SK-N-SH (cell line): ENCODE measurements at regions not wholly inside any gene's neighbourhood (a gene's known extent, or its start where the extent isn't known, plus 50 kb on each side); places are given as distances from the start of the nearest gene placed in this dataset.

Experiments
- CTCF ChIA-PET: fragments of 300-600, 350-600 bp; formaldehyde crosslinking; extraction: SDS; loops from one replicate; lab custom pipeline; 2021; lab: Yijun Ruan, JAX
- POLR2A ChIA-PET: fragments of 350-600 bp; sonication (Branson Sonifier 250); formaldehyde crosslinking; extraction: SDS; loops from one replicate; lab custom pipeline; 2020; ENCODE audit warnings: antibody characterized with exemption, inconsistent platforms; lab: Yijun Ruan, JAX
- DNase-seq: peaks from one replicate; pipeline ENCODE4 v3.0.0; 2012
- H2AFZ ChIP-seq: fragments of 200-600 bp; sonication (generic); 2 replicates; pipeline ENCODE4 v1.8.1; 2016; ENCODE audit warnings: antibody characterized with exemption, mild to moderate bottlenecking, low read depth
- H3F3A ChIP-seq: fragments of 200-600 bp; sonication (generic); replicated peaks from 2 replicates; pipeline ENCODE3; 2016; ENCODE audit warnings: antibody characterized with exemption, mild to moderate bottlenecking; ENCODE audit not compliant: insufficient read depth
- H3K27ac ChIP-seq, 2 experiments: fragments of 200-500 bp in 1 of 2; fragments of 200-600 bp in 1 of 2; sonication (Bioruptor generic) in 1 of 2; sonication (generic), shearing (Covaris generic) in 1 of 2; 2 replicates each; pipeline versions ENCODE4 v1.5.1 to v1.6.1; 2014 to 2016; ENCODE audit warnings: low read depth in 2 of 2, inconsistent platforms in 1 of 2, low read length in 1 of 2, mild to moderate bottlenecking in 1 of 2, mixed read lengths in 1 of 2
- H3K27me3 ChIP-seq: fragments of 200-600 bp; sonication (generic), shearing (Covaris generic); 2 replicates; pipeline ENCODE4 v1.6.1; 2016; ENCODE audit warnings: mixed run types; ENCODE audit not compliant: insufficient read depth
- H3K36me3 ChIP-seq, 2 experiments: fragments of 200-500 bp in 1 of 2; fragments of 200-600 bp in 1 of 2; sonication (Bioruptor generic) in 1 of 2; sonication (generic) in 1 of 2; replicated peaks in 1 of 2; 2 replicates each; pipeline versions ENCODE3 to v1.5.1; 2014 to 2016; ENCODE audit warnings: low read length in 1 of 2, mild to moderate bottlenecking in 1 of 2; ENCODE audit not compliant: insufficient read depth in 2 of 2, control insufficient read depth in 1 of 2
- H3K4me1 ChIP-seq, 2 experiments: fragments of 200-500 bp in 1 of 2; fragments of 200-600 bp in 1 of 2; sonication (Bioruptor generic) in 1 of 2; sonication (generic), shearing (Covaris generic) in 1 of 2; 2 replicates each; pipeline versions ENCODE4 v1.5.1 to v1.6.1; 2014 to 2016; ENCODE audit warnings: low read depth in 1 of 2, low read length in 1 of 2, mixed run types in 1 of 2; ENCODE audit not compliant: insufficient read depth in 2 of 2, control insufficient read depth in 1 of 2
- H3K4me2 ChIP-seq: fragments of 200-600 bp; sonication (generic), shearing (Covaris generic); 2 replicates; pipeline ENCODE4 v1.6.1; 2017; ENCODE audit warnings: mixed run types
- H3K4me3 ChIP-seq, 2 experiments: fragments of 200-500 bp in 1 of 2; fragments of 200-600 bp in 1 of 2; sonication (Bioruptor generic) in 1 of 2; sonication (generic), shearing (Covaris generic) in 1 of 2; 2 replicates each; pipeline versions ENCODE4 v1.5.1 to v1.8.1; 2014 to 2016; ENCODE audit warnings: low read depth in 2 of 2, inconsistent platforms in 1 of 2, low read length in 1 of 2, mild to moderate bottlenecking in 1 of 2, mixed read lengths in 1 of 2, moderate library complexity in 1 of 2
- H3K79me2 ChIP-seq: fragments of 200-600 bp; sonication (generic); 2 replicates; pipeline ENCODE4 v1.8.1; 2017; ENCODE audit warnings: mild to moderate bottlenecking; ENCODE audit not compliant: insufficient read depth
- H3K9ac ChIP-seq: fragments of 200-600 bp; sonication (generic); 2 replicates; pipeline ENCODE4 v1.6.1; 2017; ENCODE audit warnings: mixed run types
- H3K9me2 ChIP-seq: fragments of 200-600 bp; sonication (generic); 2 replicates; pipeline ENCODE4 v1.6.1; 2017; ENCODE audit warnings: mixed run types
- H3K9me3 ChIP-seq: fragments of 200-600 bp; sonication (generic); 2 replicates; pipeline ENCODE4 v1.6.1; 2017; ENCODE audit warnings: mixed run types, mild to moderate bottlenecking, moderate library complexity
- H4K20me1 ChIP-seq: fragments of 200-600 bp; sonication (generic); 2 replicates; pipeline ENCODE4 v1.6.1; 2017; ENCODE audit warnings: mild to moderate bottlenecking, mixed run types; ENCODE audit not compliant: insufficient read depth
- CHD2 ChIP-seq: fragments of 150-350 bp; IDR thresholded peaks from 2 replicates; pipeline ENCODE4 v1.6.1; 2018; ENCODE audit warnings: low read length; ENCODE audit not compliant: partially characterized antibody
- EP300 ChIP-seq, 2 experiments: IDR thresholded peaks; 2 replicates each; pipeline versions ENCODE4 v1.4.0 to v1.6.1; 2012; ENCODE audit warnings: borderline replicate concordance in 1 of 2, low read depth in 1 of 2, low read length in 1 of 2
- EZH2phosphoT487 ChIP-seq: fragments of 200-600 bp; sonication (generic); IDR thresholded peaks from 2 replicates; pipeline ENCODE4 v1.6.1; 2017; ENCODE audit warnings: low read depth, mixed run types, mild to moderate bottlenecking, antibody characterized with exemption, moderate library complexity, borderline replicate concordance
- FOSL2 ChIP-seq: IDR thresholded peaks from 2 replicates; pipeline ENCODE4 v1.4.0; 2012; ENCODE audit warnings: low read depth, mild to moderate bottlenecking, moderate library complexity, borderline replicate concordance
- FOXM1 ChIP-seq: IDR thresholded peaks from 2 replicates; pipeline ENCODE4 v1.4.0; 2012; ENCODE audit warnings: low read depth, mild to moderate bottlenecking
- GATA2 ChIP-seq: sonication (generic); formaldehyde crosslinking; IDR thresholded peaks from 2 replicates; pipeline ENCODE4 v1.5.0; 2020; ENCODE audit warnings: mild to moderate bottlenecking, missing genetic modification reagents
- IRF3 ChIP-seq: fragments of 150-350 bp; IDR thresholded peaks from 2 replicates; pipeline ENCODE4 v1.6.1; 2016; ENCODE audit warnings: mild to moderate bottlenecking, low read depth, low read length
- MEF2A ChIP-seq: IDR thresholded peaks from 2 replicates; pipeline ENCODE4 v1.4.0; 2012; ENCODE audit warnings: low read depth, borderline replicate concordance
- MXI1 ChIP-seq: IDR thresholded peaks from 2 replicates; pipeline ENCODE4 v1.6.1; 2012; ENCODE audit warnings: mild to moderate bottlenecking, low read depth, low read length, improper control_type of control experiment
- NFIC ChIP-seq: IDR thresholded peaks from 2 replicates; pipeline ENCODE4 v1.4.0; 2012; ENCODE audit warnings: borderline replicate concordance
- REST ChIP-seq: IDR thresholded peaks from 2 replicates; pipeline ENCODE4 v1.6.1; 2012; ENCODE audit warnings: mild to moderate bottlenecking, low read depth, low read length, moderate library complexity
- RFX5 ChIP-seq: IDR thresholded peaks from 2 replicates; pipeline ENCODE4 v1.6.1; 2012; ENCODE audit warnings: mild to moderate bottlenecking, improper control_type of control experiment, low read length
- RXRA ChIP-seq: IDR thresholded peaks from 2 replicates; pipeline ENCODE4 v1.4.0; 2012; ENCODE audit warnings: low read depth, mild to moderate bottlenecking, borderline replicate concordance
- SIN3A ChIP-seq: IDR thresholded peaks from 2 replicates; pipeline ENCODE4 v1.6.1; 2012; ENCODE audit warnings: low read depth, mild to moderate bottlenecking, low read length, moderate library complexity, borderline replicate concordance
- TAF1 ChIP-seq: IDR thresholded peaks from 2 replicates; pipeline ENCODE4 v1.6.1; 2012; ENCODE audit warnings: low read depth, mild to moderate bottlenecking, low read length, moderate library complexity, borderline replicate concordance
- TEAD4 ChIP-seq: IDR thresholded peaks from 2 replicates; pipeline ENCODE4 v1.4.0; 2012; ENCODE audit warnings: mild to moderate bottlenecking, borderline replicate concordance; ENCODE audit not compliant: insufficient read depth
- YY1 ChIP-seq: IDR thresholded peaks from 2 replicates; pipeline ENCODE4 v1.4.0; 2012; ENCODE audit warnings: low read depth, mild to moderate bottlenecking
- ZBTB33 ChIP-seq: IDR thresholded peaks from 2 replicates; pipeline ENCODE4 v1.4.0; 2012; ENCODE audit warnings: low read depth, borderline replicate concordance
- WGBS: methylation state at CpG from one replicate; pipeline ENCODE4 v1.1.6; 2017; ENCODE audit warnings: low lambda C conversion rate; 5-methylcytosine and 5-hydroxymethylcytosine counted together

- ChIA-PET POLR2A (no interaction called here), CTCF (no interaction called here)
- Histone ChIP-seq H3K9me3 (no peaks in the 10 kb centered on the region), H3K9ac (no peak overlapping the region), H3K27ac (no peak overlapping the region), H3K4me1 (no peaks in the 10 kb centered on the region), H3K9me2 (no peaks in the 10 kb centered on the region), H3K27me3 (no peaks in the 10 kb centered on the region), H4K20me1 (no peaks in the 10 kb centered on the region), H3K4me3 (no peak overlapping the region), H3K79me2 (no peaks in the 10 kb centered on the region), H2AFZ (no peak overlapping the region), H3K4me2 (no peak overlapping the region), H3F3A (no peaks in the 10 kb centered on the region), H3K36me3 (no peaks in the 10 kb centered on the region)
- no peak for DNase-seq
- TF ChIP-seq CHD2, result no peak
- no peak for TF ChIP-seq RXRA
- no peak for TF ChIP-seq EP300 (IDR thresholded peaks at IDR 0.05; ENCODE audit: borderline replicate concordance in 1 of 2, low read depth in 1 of 2, low read length in 1 of 2)
- TF ChIP-seq REST, result no peak
- no peak for TF ChIP-seq NFIC
- no peak for TF ChIP-seq RFX5
- TF ChIP-seq MXI1, result no peak
- no peak for TF ChIP-seq FOXM1
- TF ChIP-seq SIN3A, result no peak
- TF ChIP-seq TEAD4, result no peak
- no peak for TF ChIP-seq GATA2 (CRISPR knock-in tag)
- no peak for TF ChIP-seq ZBTB33
- no peak for TF ChIP-seq FOSL2
- TF ChIP-seq TAF1, result no peak
- TF ChIP-seq EZH2phosphoT487, result no peak
- no peak for TF ChIP-seq MEF2A
- TF ChIP-seq IRF3, result no peak
- no peak for TF ChIP-seq YY1
- 94% methylated on average over 2 of the region's 2 CpGs for WGBS
Measured at GRCh38 chr12:105836242-105836622, 302.5 kb downstream of the NUAK1 start.
